Transverse colon (tissue), 4 donors: ENCODE measurements at regions not wholly inside any gene's neighbourhood (a gene's known extent, or its start where the extent isn't known, plus 50 kb on each side); places are given as distances from the start of the nearest gene placed in this dataset.

ENCODE experiments used
- DNase-seq: peaks from one replicate; pipeline ENCODE4 v3.0.0-alpha.2; 2019
- H3K27ac ChIP-seq, 4 donors: fragments of 200-600 bp; sonication (generic); 2 replicates each; pipeline ENCODE4 v1.5.1; 2016 to 2018; ENCODE audit warnings: inconsistent platforms in 4 of 4
- H3K27me3 ChIP-seq: fragments of 200-600 bp; sonication (generic); 2 replicates; pipeline ENCODE4 v1.5.1; 2017; ENCODE audit warnings: inconsistent platforms
- H3K36me3 ChIP-seq, 4 donors: fragments of 200-600 bp; sonication (generic); 2 replicates each; pipeline ENCODE4 v1.5.1; 2017 to 2019; ENCODE audit warnings: inconsistent platforms in 4 of 4
- H3K4me1 ChIP-seq, 4 donors: fragments of 200-600 bp; sonication (generic); 2 replicates each; pipeline ENCODE4 v1.5.1; 2017 to 2020; ENCODE audit warnings: inconsistent platforms in 4 of 4
- H3K4me3 ChIP-seq, 4 donors: fragments of 200-600 bp; sonication (generic); 1 replicate in 1 of 4; 2 replicates in 3 of 4; pipeline versions ENCODE4 v1.5.1 to v1.6.1; 2017 to 2019; ENCODE audit warnings: inconsistent platforms in 4 of 4
- H3K9me3 ChIP-seq, 2 donors: fragments of 200-600 bp; sonication (generic); 2 replicates each; pipeline ENCODE4 v1.5.1; 2017 to 2019; ENCODE audit warnings: inconsistent platforms in 2 of 2
- CTCF ChIP-seq, 5 experiments: fragments of 200-600 bp in 3 of 5; fragments of 450-650 bp in 2 of 5; sonication (generic) in 3 of 5; IDR thresholded peaks; 1 replicate in 2 of 5; 2 replicates in 3 of 5; pipeline ENCODE4 v1.5.1; 2016 to 2017; ENCODE audit warnings: antibody characterized with exemption in 5 of 5, inconsistent platforms in 3 of 5, mild to moderate bottlenecking in 2 of 5, moderate library complexity in 1 of 5
- EP300 ChIP-seq: sonication (generic); formaldehyde crosslinking; IDR thresholded peaks from one replicate; pipeline ENCODE4 v1.6.1; 2017; ENCODE audit warnings: antibody characterized with exemption, low read depth
- POLR2A ChIP-seq: fragments of 450-650 bp; IDR thresholded peaks from one replicate; pipeline ENCODE4 v1.6.1; 2016; ENCODE audit warnings: antibody characterized with exemption, mild to moderate bottlenecking, moderate library complexity
- POLR2AphosphoS5 ChIP-seq, 3 donors: sonication (generic); formaldehyde crosslinking; IDR thresholded peaks; one replicate each; pipeline ENCODE4 v1.6.1; 2016; ENCODE audit warnings: antibody characterized with exemption in 3 of 3
- whole genome bisulfite sequencing, 2 donors: methylation state at CpG; one replicate each; pipeline ENCODE4 v1.1.5; 2018; ENCODE audit warnings: low coverage in 1 of 2; 5-methylcytosine and 5-hydroxymethylcytosine counted together
- in situ Hi-C, 4 donors: fragments of 200-750 bp; cut with MboI; loops; one replicate each; pipeline versions ENCODE4 v1.15.0 to v1.15.1; 2017; ENCODE audit warnings: low sequenced_read_pairs in 3 of 4, low pct_ligation_motif_present in 1 of 4, low pct_unique_long_range_greater_than_20kb in 1 of 4
- intact Hi-C: fragments of 100-400 bp; cut with DNase I; formaldehyde crosslinking; loops from one replicate; pipeline ENCODE4 v1.15.1; 2023; ENCODE audit warnings: low total_unique reads

GRCh38 chr2:16387461-16387984, 278.1 kb downstream of the CYRIA start:
- H3K27me3 ChIP-seq: no peaks in the 10 kb centered on the region
- no peak overlapping the region for H3K27ac ChIP-seq
- in situ Hi-C loops: no loop called here
- no peaks in the 10 kb centered on the region for H3K36me3 ChIP-seq
- 91 to 97% methylated on average over 3 to 8 of the region's 8 CpGs for WGBS, 2 donors
- intact Hi-C loops: no loop called here
- no peaks in the 10 kb centered on the region for H3K4me1 ChIP-seq
- DNase-seq: no peak
- no peak overlapping the region for H3K4me3 ChIP-seq
- TF ChIP-seq CTCF (IDR thresholded peaks at IDR 0.05) (no peak), EP300 (no peak), POLR2A (no peak), POLR2AphosphoS5 (IDR thresholded peaks at IDR 0.05) (no peak)
- no peaks in the 10 kb centered on the region for H3K9me3 ChIP-seq

- 71% methylated on average over 2 to 7 of the region's 7 CpGs for WGBS, 2 donors
- TF ChIP-seq POLR2A: no peak
- no peak for TF ChIP-seq POLR2AphosphoS5 (IDR thresholded peaks at IDR 0.05)
- TF ChIP-seq EP300: no peak
- TF ChIP-seq CTCF (IDR thresholded peaks at IDR 0.05): no peak
- Histone ChIP-seq H3K4me3 (no peak overlapping the region), H3K9me3 (no peaks in the 10 kb centered on the region), H3K27ac (no peak overlapping the region), H3K36me3 (no peaks in the 10 kb centered on the region), H3K4me1 (no peaks in the 10 kb centered on the region), H3K27me3 (no peaks in the 10 kb centered on the region)
- in situ Hi-C loops (no loop called here), intact Hi-C loops (no loop called here)
- no peak for DNase-seq
Measured at GRCh38 chr2:16386431-16386830, 279.2 kb downstream of the CYRIA start.

DNA sequence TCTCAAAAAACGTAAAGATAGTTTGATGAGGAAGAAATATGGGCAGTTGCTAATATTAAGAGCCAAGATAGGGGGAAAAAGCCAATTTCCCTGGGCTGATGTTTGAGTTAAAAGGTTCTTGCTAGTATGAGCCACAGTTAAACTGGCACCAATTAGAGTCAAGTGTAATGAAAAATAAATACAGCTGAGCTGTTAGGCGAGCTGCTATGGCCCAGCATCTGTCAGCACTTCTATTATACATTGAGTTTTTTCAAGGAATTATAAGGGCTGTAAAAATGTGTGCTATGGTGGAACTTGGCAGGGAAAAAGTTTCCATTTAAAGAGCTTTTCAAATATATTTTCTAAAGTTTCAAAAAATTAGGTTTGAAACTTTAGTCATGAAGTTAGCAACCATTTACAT, 279.6 kb downstream of the CYRIA start:
- no peak overlapping the region for H3K4me3 ChIP-seq
- WGBS, 2 donors: 40 to 41% methylated on average over 2 of the region's 2 CpGs
- H3K27ac ChIP-seq: no peak overlapping the region
- H3K36me3 ChIP-seq: no peaks in the 10 kb centered on the region
- TF ChIP-seq POLR2A: no peak
- TF ChIP-seq CTCF (IDR thresholded peaks at IDR 0.05): no peak
- no peak for TF ChIP-seq POLR2AphosphoS5 (IDR thresholded peaks at IDR 0.05)
- no peak for TF ChIP-seq EP300
- DNase-seq: no peak
- no peaks in the 10 kb centered on the region for H3K27me3 ChIP-seq
- no peaks in the 10 kb centered on the region for H3K4me1 ChIP-seq
- intact Hi-C loops (no loop called here), in situ Hi-C loops (no loop called here)
- no peaks in the 10 kb centered on the region for H3K9me3 ChIP-seq

- no peak overlapping the region for H3K4me3 ChIP-seq
- no peak overlapping the region for H3K27ac ChIP-seq
- H3K9me3 ChIP-seq: no peaks in the 10 kb centered on the region
- 61 to 69% methylated on average over 2 to 3 of the region's 3 CpGs for WGBS, 2 donors
- TF ChIP-seq POLR2A (no peak), CTCF (IDR thresholded peaks at IDR 0.05) (no peak), EP300 (no peak), POLR2AphosphoS5 (IDR thresholded peaks at IDR 0.05) (no peak)
- H3K36me3 ChIP-seq: no peaks in the 10 kb centered on the region
- intact Hi-C loops: no loop called here
- H3K4me1 ChIP-seq: no peaks in the 10 kb centered on the region
- no peak for DNase-seq
- no peaks in the 10 kb centered on the region for H3K27me3 ChIP-seq
- in situ Hi-C loops: no loop called here
Measured at GRCh38 chr2:16385341-16385740, 280.3 kb downstream of the CYRIA start.
